Gastroesophageal sphincter (tissue), 4 donors: ENCODE measurements at regions not wholly inside any gene's neighbourhood (a gene's known extent, or its start where the extent isn't known, plus 50 kb on each side); places are given as distances from the start of the nearest gene placed in this dataset.

Source experiments
- ATAC-seq: fragments of 150-250 bp; one replicate; pipeline ENCODE4 v1.9.1; 2016; ENCODE audit warnings: mild to moderate bottlenecking, moderate library complexity
- H3K27ac ChIP-seq, 4 donors: fragments of 200-600 bp; sonication (generic) in 3 of 4; 1 replicate in 3 of 4; 2 replicates in 1 of 4; pipeline ENCODE4 v1.5.1; 2016 to 2019
- H3K27me3 ChIP-seq: fragments of 200-600 bp; sonication (generic); one replicate; pipeline ENCODE4 v1.5.1; 2019
- H3K36me3 ChIP-seq, 2 donors: fragments of 200-600 bp; sonication (generic); one replicate each; pipeline ENCODE4 v1.5.1; 2019; ENCODE audit warnings: control low read depth in 1 of 2
- H3K4me1 ChIP-seq, 3 donors: fragments of 200-600 bp; sonication (generic); 1 replicate in 2 of 3; 2 replicates in 1 of 3; pipeline ENCODE4 v1.5.1; 2016 to 2019; ENCODE audit warnings: control low read depth in 2 of 3
- H3K4me3 ChIP-seq, 2 donors: fragments of 200-600 bp; sonication (generic); one replicate each; pipeline ENCODE4 v1.5.1; 2019; ENCODE audit warnings: mild to moderate bottlenecking in 1 of 2, moderate library complexity in 1 of 2
- H3K9me3 ChIP-seq, 3 donors: fragments of 200-600 bp; sonication (generic); one replicate each; pipeline ENCODE4 v1.5.1; 2017 to 2019; ENCODE audit warnings: control low read depth in 2 of 3
- CTCF ChIP-seq, 4 experiments: fragments of 200-600 bp in 2 of 4; fragments of 450-650 bp in 2 of 4; sonication (generic) in 1 of 4; IDR thresholded peaks; one replicate each; pipeline ENCODE4 v1.5.1; 2017 to 2019; ENCODE audit warnings: antibody characterized with exemption in 4 of 4, mild to moderate bottlenecking in 2 of 4, moderate library complexity in 2 of 4
- EP300 ChIP-seq: sonication (generic); formaldehyde crosslinking; IDR thresholded peaks from one replicate; pipeline ENCODE4 v1.6.1; 2017; ENCODE audit warnings: antibody characterized with exemption, mild to moderate bottlenecking
- POLR2A ChIP-seq, 2 donors: fragments of 450-650 bp; IDR thresholded peaks; one replicate each; pipeline ENCODE4 v1.6.1; 2017; ENCODE audit warnings: antibody characterized with exemption in 2 of 2, mild to moderate bottlenecking in 2 of 2, moderate library complexity in 1 of 2
- POLR2AphosphoS5 ChIP-seq: sonication (generic); formaldehyde crosslinking; IDR thresholded peaks from one replicate; pipeline ENCODE4 v1.6.1; 2017; ENCODE audit warnings: antibody characterized with exemption
- WGBS, 2 donors: methylation state at CpG; one replicate each; pipeline ENCODE4 v1.1.5; 2018; ENCODE audit warnings: low coverage in 1 of 2; 5-methylcytosine and 5-hydroxymethylcytosine counted together

- no peak for ATAC-seq
- Histone ChIP-seq H3K36me3 (no peaks in the 10 kb centered on the region), H3K4me1 (peaks cover 0 to 10% (median 0%) of the 10 kb centered on the region in 3 donors), H3K27me3 (no peaks in the 10 kb centered on the region), H3K27ac (no peak overlapping the region), H3K4me3 (no peak overlapping the region), H3K9me3 (no peaks in the 10 kb centered on the region)
- 74 to 79% methylated on average over 2 of the region's 2 CpGs for WGBS, 2 donors
- no peak for TF ChIP-seq CTCF (IDR thresholded peaks at IDR 0.05)
- TF ChIP-seq EP300 = no peak
- no peak for TF ChIP-seq POLR2AphosphoS5
- TF ChIP-seq POLR2A (IDR thresholded peaks at IDR 0.05) = no peak
Observed at GRCh38 chr3:74423867-74424266, 190.6 kb downstream of the CNTN3 start.

- TF ChIP-seq POLR2AphosphoS5 (no peak), EP300 (no peak), CTCF (IDR thresholded peaks at IDR 0.05) (no peak), POLR2A (IDR thresholded peaks at IDR 0.05) (no peak)
- Histone ChIP-seq H3K27ac (peak overlapping the region in 1 of 4 donors; percentile 24), H3K4me3 (no peak overlapping the region), H3K27me3 (no peaks in the 10 kb centered on the region), H3K9me3 (no peaks in the 10 kb centered on the region), H3K4me1 (peaks cover 0 to 10% (median 0%) of the 10 kb centered on the region in 3 donors), H3K36me3 (no peaks in the 10 kb centered on the region)
- ATAC-seq = no peak
- WGBS, 2 donors = 42% methylated on average over 2 of the region's 2 CpGs; no CpG with 5 or more reads in 1 of the 2 donors
Observed at GRCh38 chr3:74420538-74421124, 193.8 kb downstream of the CNTN3 start.

GRCh38 chr3:74415731-74416130 lies 198.7 kb downstream of the CNTN3 start:
- TF ChIP-seq CTCF (IDR thresholded peaks at IDR 0.05) (no peak), EP300 (no peak), POLR2AphosphoS5 (no peak), POLR2A (IDR thresholded peaks at IDR 0.05) (no peak)
- Histone ChIP-seq H3K27ac (no peak overlapping the region), H3K4me3 (no peak overlapping the region), H3K4me1 (peaks cover 0 to 10% (median 0%) of the 10 kb centered on the region in 3 donors), H3K9me3 (no peaks in the 10 kb centered on the region), H3K36me3 (no peaks in the 10 kb centered on the region), H3K27me3 (no peaks in the 10 kb centered on the region)
- no peak for ATAC-seq
- WGBS, 2 donors = 80 to 88% methylated on average over 3 of the region's 3 CpGs

- 56 to 78% methylated on average over 3 of the region's 3 CpGs for WGBS, 2 donors
- no peaks in the 10 kb centered on the region for H3K4me1 ChIP-seq
- no peak for ATAC-seq
Observed at GRCh38 chr3:74413547-74414241, 200.8 kb downstream of the CNTN3 start.

More at GRCh38 chr3:74413547-74414241, 200.8 kb downstream of the CNTN3 start:
- Histone ChIP-seq H3K9me3 (peaks cover 0 to 7% (median 0%) of the 10 kb centered on the region in 3 donors), H3K27me3 (no peaks in the 10 kb centered on the region), H3K4me3 (no peak overlapping the region), H3K27ac (no peak overlapping the region), H3K36me3 (no peaks in the 10 kb centered on the region)
- TF ChIP-seq EP300 (no peak), POLR2A (IDR thresholded peaks at IDR 0.05) (no peak), POLR2AphosphoS5 (no peak), CTCF (IDR thresholded peaks at IDR 0.05) (no peak)
